Caco-2 (cell line): ENCODE measurements at regions not wholly inside any gene's neighbourhood (a gene's known extent, or its start where the extent isn't known, plus 50 kb on each side); places are given as distances from the start of the nearest gene placed in this dataset.

Experiments
- BruUV-seq: library from RNA; stranded (reverse); fragments of 400-500 nt; replicated peaks from 2 replicates; lab custom pipeline; 2021; lab: Mats Ljungman, UMichigan
- CTCF ChIA-PET: fragments of 300-600 bp; sonication (Branson Sonifier 250); formaldehyde crosslinking; loops from one replicate; lab custom pipeline; 2022; ENCODE audit warnings: antibody characterized with exemption; lab: Charles Lee
- POLR2A ChIA-PET: fragments of 300-600 bp; sonication (Branson Sonifier 250); formaldehyde crosslinking; loops from one replicate; lab custom pipeline; 2022; ENCODE audit warnings: antibody characterized with exemption; lab: Charles Lee
- DNase-seq, 2 experiments: peaks; one replicate each; pipeline versions ENCODE4 v3.0.0 to v3.0.0-alpha.2; 2020 to 2022
- H3K27me3 ChIP-seq: replicated peaks from 2 replicates; pipeline ENCODE4 v1.6.0; 2011; ENCODE audit warnings: low read length; ENCODE audit not compliant: control insufficient read depth, insufficient read depth
- H3K36me3 ChIP-seq: 2 replicates; pipeline ENCODE4 v1.5.1; 2011; ENCODE audit warnings: low read length; ENCODE audit not compliant: control insufficient read depth, insufficient read depth
- H3K4me1 ChIP-seq: fragments of 250-450 bp; sonication (Bioruptor Pico); 2 replicates; pipeline ENCODE4 v1.5.1; 2020; ENCODE audit warnings: mild to moderate bottlenecking
- H3K4me3 ChIP-seq: 2 replicates; pipeline ENCODE4 v1.5.1; 2011; ENCODE audit warnings: low read depth, mild to moderate bottlenecking, control low read depth, low read length
- H3K9me3 ChIP-seq: fragments of 250-450 bp; sonication (Bioruptor Pico); 2 replicates; pipeline ENCODE4 v1.5.1; 2020; ENCODE audit warnings: mild to moderate bottlenecking, moderate library complexity
- H3K27ac Mint-ChIP-seq: one replicate; pipeline ENCODE4 v1.8.0; 2022; ENCODE audit warnings: mixed read lengths; ENCODE audit not compliant: unreplicated experiment
- H3K27me3 Mint-ChIP-seq: one replicate; pipeline ENCODE4 v1.8.0; 2022; ENCODE audit warnings: mixed read lengths; ENCODE audit not compliant: insufficient read depth, unreplicated experiment
- H3K36me3 Mint-ChIP-seq: one replicate; pipeline ENCODE4 v1.8.0; 2022; ENCODE audit warnings: mild to moderate bottlenecking, mixed read lengths; ENCODE audit not compliant: insufficient read depth, unreplicated experiment
- H3K4me1 Mint-ChIP-seq: one replicate; pipeline ENCODE4 v1.8.0; 2022; ENCODE audit warnings: low read depth, mixed read lengths; ENCODE audit not compliant: unreplicated experiment
- H3K4me3 Mint-ChIP-seq: one replicate; pipeline ENCODE4 v1.8.0; 2022; ENCODE audit warnings: mild to moderate bottlenecking, moderate library complexity, mixed read lengths; ENCODE audit not compliant: unreplicated experiment
- H3K9me3 Mint-ChIP-seq: one replicate; pipeline ENCODE4 v1.8.0; 2022; ENCODE audit warnings: mixed read lengths; ENCODE audit not compliant: unreplicated experiment
- CTCF ChIP-seq, 2 experiments: fragments of 200-600 bp in 1 of 2; IDR thresholded peaks; 1 replicate in 1 of 2; 2 replicates in 1 of 2; pipeline versions ENCODE4 v1.5.1 to v1.8.0; 2011 to 2022; ENCODE audit warnings: antibody characterized with exemption in 1 of 2, control low read depth in 1 of 2, inconsistent platforms in 1 of 2, low read depth in 1 of 2, low read length in 1 of 2, mild to moderate bottlenecking in 1 of 2, moderate library complexity in 1 of 2; ENCODE audit not compliant: insufficient read depth in 1 of 2, severe bottlenecking in 1 of 2, unreplicated experiment in 1 of 2
- intact Hi-C: fragments of 100-400 bp; cut with micrococcal nuclease; formaldehyde crosslinking; loops from one replicate; pipeline ENCODE4 v1.10.0; 2022; ENCODE audit not compliant: unreplicated experiment

- H3K4me1 ChIP-seq = peaks cover 8% of the 10 kb centered on the region; the same call in 1 of the 2 replicates
Measured at GRCh38 chr3:459311-459670, 262.7 kb downstream of the CHL1 start.

DNA sequence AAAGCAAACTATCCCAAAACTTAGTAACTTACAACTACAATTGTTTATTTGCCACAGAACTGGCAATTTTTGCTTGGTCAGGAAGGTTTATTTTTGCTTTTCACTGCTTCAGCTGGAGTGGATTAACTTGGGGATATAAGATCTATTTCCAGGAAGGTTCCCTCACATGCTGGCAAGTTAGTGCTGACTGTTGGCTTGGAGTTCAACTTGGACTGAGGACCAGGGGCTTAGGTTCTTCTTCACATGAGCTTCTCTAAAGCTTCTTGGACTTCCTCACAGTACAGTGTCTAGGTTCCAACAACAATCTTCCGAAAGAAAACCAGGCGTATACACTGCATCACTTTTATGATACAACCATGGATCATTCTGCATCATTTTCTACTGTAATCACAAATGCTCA lies 264.4 kb downstream of the CHL1 start:
- intact Hi-C loops = no loop called here
- ChIA-PET CTCF (no interaction called here), POLR2A (no interaction called here)
- TF ChIP-seq CTCF (IDR thresholded peaks at IDR 0.05; ENCODE audit: insufficient read depth in 1 of 2, low read depth in 1 of 2, low read length in 1 of 2, severe bottlenecking in 1 of 2, unreplicated experiment in 1 of 2) = no peak
- Histone ChIP-seq H3K27me3 (no peaks in the 10 kb centered on the region), H3K36me3 (no peaks in the 10 kb centered on the region), H3K4me3 (no peak overlapping the region), H3K4me1 (no peaks in the 10 kb centered on the region), H3K9me3 (no peaks in the 10 kb centered on the region)
- Mint-ChIP-seq H3K4me1 (no peaks in the 10 kb centered on the region), H3K4me3 (no peak overlapping the region), H3K27ac (no peak overlapping the region), H3K27me3 (no peaks in the 10 kb centered on the region), H3K36me3 (no peaks in the 10 kb centered on the region), H3K9me3 (no peaks in the 10 kb centered on the region)
- no peak for DNase-seq
- no TSS peak for BruUV-seq

More at GRCh38 chr3:459311-459670, 262.7 kb downstream of the CHL1 start:
- ChIA-PET POLR2A (no interaction called here), CTCF (no interaction called here)
- H3K27ac Mint-ChIP-seq = no peak overlapping the region
- H3K9me3 Mint-ChIP-seq = no peaks in the 10 kb centered on the region
- BruUV-seq = no TSS peak
- Histone ChIP-seq H3K27me3 (no peaks in the 10 kb centered on the region), H3K9me3 (no peaks in the 10 kb centered on the region), H3K4me3 (no peak overlapping the region), H3K36me3 (no peaks in the 10 kb centered on the region)
- DNase-seq = no peak
- no peaks in the 10 kb centered on the region for H3K27me3 Mint-ChIP-seq
- no peak overlapping the region for H3K4me3 Mint-ChIP-seq
- intact Hi-C loops = no loop called here
- no peaks in the 10 kb centered on the region for H3K36me3 Mint-ChIP-seq
- no peak for TF ChIP-seq CTCF (IDR thresholded peaks at IDR 0.05; ENCODE audit: insufficient read depth in 1 of 2, low read depth in 1 of 2, low read length in 1 of 2, severe bottlenecking in 1 of 2, unreplicated experiment in 1 of 2)
- no peaks in the 10 kb centered on the region for H3K4me1 Mint-ChIP-seq

GRCh38 chr3:462851-463250 lies 266.3 kb downstream of the CHL1 start:
- Mint-ChIP-seq H3K27ac (no peak overlapping the region), H3K4me1 (no peaks in the 10 kb centered on the region), H3K27me3 (no peaks in the 10 kb centered on the region), H3K4me3 (no peak overlapping the region), H3K36me3 (no peaks in the 10 kb centered on the region), H3K9me3 (no peaks in the 10 kb centered on the region)
- H3K4me3 ChIP-seq = no peak overlapping the region
- intact Hi-C loops = no loop called here
- no TSS peak for BruUV-seq
- H3K4me1 ChIP-seq = no peaks in the 10 kb centered on the region
- no peaks in the 10 kb centered on the region for H3K36me3 ChIP-seq
- ChIA-PET CTCF (no interaction called here), POLR2A (no interaction called here)
- no peaks in the 10 kb centered on the region for H3K9me3 ChIP-seq
- DNase-seq = no peak
- H3K27me3 ChIP-seq = no peaks in the 10 kb centered on the region
- TF ChIP-seq CTCF (IDR thresholded peaks at IDR 0.05; ENCODE audit: insufficient read depth in 1 of 2, low read depth in 1 of 2, low read length in 1 of 2, severe bottlenecking in 1 of 2, unreplicated experiment in 1 of 2) = no peak
